GM10248 (cell line): ENCODE measurements at regions not wholly inside any gene's neighbourhood (a gene's known extent, or its start where the extent isn't known, plus 50 kb on each side); places are given as distances from the start of the nearest gene placed in this dataset.

Source experiments
- CTCF ChIA-PET: fragments of 300-600 bp; sonication (Branson Sonifier 250); formaldehyde crosslinking; extraction: SDS; loops from one replicate; lab custom pipeline; 2021; ENCODE audit warnings: antibody characterized with exemption; lab: Yijun Ruan, JAX
- POLR2A ChIA-PET: fragments of 350-650 bp; sonication (Branson Sonifier 250); formaldehyde crosslinking; extraction: SDS; loops from one replicate; lab custom pipeline; 2020; ENCODE audit warnings: antibody characterized with exemption; lab: Yijun Ruan, JAX
- DNase-seq: peaks from one replicate; pipeline ENCODE4 v3.0.0; 2012; ENCODE audit errors: extremely low spot score
- TF ChIP-seq, protein P1 (sequence below): IDR thresholded peaks from 2 replicates; pipeline ENCODE4 v1.5.1; 2012; ENCODE audit warnings: mild to moderate bottlenecking, low read depth; ENCODE audit errors: extremely low read depth, missing control alignments, control extremely low read depth

DNA sequence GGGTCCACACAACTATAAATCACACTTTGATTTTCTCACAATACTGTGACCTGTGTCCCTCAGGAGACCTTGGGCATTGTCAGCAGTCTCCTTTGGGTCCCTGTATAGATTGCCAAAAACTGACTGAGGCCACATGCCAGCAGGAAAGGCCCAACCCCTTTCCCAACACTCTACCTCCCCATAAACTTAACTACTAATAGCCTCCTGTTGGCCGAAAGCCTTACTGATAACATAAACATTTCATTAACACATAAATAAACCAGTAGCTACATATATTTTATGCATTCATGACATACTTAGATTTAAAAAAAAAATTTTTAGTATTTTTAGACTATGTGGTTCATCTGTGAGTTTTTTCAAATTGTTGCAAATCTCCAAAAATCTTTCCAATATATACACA is 153.5 kb downstream of the ARL4C start:
- no peak for DNase-seq
- TF ChIP-seq, protein P1, sequence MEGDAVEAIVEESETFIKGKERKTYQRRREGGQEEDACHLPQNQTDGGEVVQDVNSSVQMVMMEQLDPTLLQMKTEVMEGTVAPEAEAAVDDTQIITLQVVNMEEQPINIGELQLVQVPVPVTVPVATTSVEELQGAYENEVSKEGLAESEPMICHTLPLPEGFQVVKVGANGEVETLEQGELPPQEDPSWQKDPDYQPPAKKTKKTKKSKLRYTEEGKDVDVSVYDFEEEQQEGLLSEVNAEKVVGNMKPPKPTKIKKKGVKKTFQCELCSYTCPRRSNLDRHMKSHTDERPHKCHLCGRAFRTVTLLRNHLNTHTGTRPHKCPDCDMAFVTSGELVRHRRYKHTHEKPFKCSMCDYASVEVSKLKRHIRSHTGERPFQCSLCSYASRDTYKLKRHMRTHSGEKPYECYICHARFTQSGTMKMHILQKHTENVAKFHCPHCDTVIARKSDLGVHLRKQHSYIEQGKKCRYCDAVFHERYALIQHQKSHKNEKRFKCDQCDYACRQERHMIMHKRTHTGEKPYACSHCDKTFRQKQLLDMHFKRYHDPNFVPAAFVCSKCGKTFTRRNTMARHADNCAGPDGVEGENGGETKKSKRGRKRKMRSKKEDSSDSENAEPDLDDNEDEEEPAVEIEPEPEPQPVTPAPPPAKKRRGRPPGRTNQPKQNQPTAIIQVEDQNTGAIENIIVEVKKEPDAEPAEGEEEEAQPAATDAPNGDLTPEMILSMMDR, result no peak
- ChIA-PET CTCF (interaction anchor here (1.3 to 1.7 kb wide), 2 partner anchors 9 to 10 kb away, joined by 4 to 5 read pairs; no protein-coding TSS in a partner anchor), POLR2A (no interaction called here)

DNA sequence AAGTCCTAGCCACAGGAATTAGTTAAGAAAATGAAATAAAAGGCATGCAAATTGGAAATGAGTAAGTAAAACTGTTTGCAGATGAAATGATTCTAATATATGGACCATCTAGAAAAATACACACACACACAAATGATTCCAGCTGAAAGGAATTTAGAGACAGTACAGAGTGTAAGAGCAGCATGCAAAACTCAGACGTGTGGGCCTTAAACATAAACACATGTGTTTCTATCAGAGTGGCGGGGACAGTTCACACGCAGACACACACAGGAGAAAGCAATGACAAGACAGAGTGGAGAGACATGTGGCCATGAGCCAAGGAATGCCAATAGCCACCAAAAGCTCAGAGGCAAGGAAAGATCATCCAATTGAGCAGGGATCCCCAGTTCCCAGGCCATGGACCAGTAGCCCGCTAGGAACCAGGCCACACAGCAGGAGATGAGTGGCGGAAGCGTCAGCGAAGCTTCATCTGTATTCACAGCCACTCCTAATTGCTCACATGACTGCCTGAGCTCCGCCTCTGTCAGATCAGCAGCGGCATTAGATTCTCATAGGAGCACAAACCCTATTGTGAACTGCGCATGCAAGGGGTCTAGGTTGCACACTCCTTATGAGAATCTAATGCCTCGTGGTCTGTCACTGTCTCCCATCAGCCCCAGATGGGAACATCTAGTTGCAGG is 155.4 kb downstream of the ARL4C start:
- DNase-seq, result no peak
- POLR2A ChIA-PET, result no interaction called here
- CTCF ChIA-PET, result no interaction called here
- TF ChIP-seq, protein P1, result no peak

DNA sequence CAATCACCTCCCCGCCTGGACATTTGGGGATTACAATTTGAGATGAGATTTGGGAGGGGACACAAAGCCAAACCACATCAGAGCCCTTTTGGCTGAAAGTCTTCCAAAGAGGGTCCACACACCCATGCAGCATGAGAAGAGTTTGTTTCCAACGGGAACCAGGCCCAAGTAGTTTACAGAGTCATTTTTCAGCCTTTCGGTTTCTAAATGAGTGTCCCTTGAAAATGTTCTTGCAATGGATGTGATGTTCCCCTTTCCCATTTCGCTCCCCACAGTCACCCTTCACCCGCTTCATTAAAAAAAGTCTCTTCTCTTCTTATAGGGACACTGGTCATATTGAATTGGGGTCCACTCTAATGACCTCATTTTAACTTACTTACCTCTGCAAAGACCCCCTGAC is 157.4 kb downstream of the ARL4C start:
- POLR2A ChIA-PET, result no interaction called here
- DNase-seq, result no peak
- CTCF ChIA-PET, result no interaction called here
- TF ChIP-seq, protein P1, result no peak

DNA sequence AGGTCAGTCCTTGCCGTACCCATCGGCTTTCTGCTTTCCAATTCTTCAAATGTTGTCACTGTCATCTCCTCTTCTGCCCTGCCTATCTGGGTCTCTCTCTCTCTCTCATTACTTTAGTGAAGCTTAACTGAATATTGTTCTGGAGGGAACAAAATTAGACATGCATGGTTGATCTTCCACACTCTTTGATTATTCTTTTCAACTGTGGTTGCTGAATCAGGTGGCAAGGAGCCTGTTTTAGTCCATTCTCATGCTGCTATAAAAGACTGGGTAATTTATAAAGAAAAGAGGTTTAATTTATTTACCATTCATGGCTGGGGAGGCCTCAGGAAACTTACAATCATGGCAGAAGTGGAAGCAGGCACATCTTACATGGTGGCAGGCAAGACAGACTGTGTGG is 157.9 kb downstream of the ARL4C start:
- ChIA-PET POLR2A (no interaction called here), CTCF (no interaction called here)
- TF ChIP-seq, protein P1, result no peak
- no peak for DNase-seq

DNA sequence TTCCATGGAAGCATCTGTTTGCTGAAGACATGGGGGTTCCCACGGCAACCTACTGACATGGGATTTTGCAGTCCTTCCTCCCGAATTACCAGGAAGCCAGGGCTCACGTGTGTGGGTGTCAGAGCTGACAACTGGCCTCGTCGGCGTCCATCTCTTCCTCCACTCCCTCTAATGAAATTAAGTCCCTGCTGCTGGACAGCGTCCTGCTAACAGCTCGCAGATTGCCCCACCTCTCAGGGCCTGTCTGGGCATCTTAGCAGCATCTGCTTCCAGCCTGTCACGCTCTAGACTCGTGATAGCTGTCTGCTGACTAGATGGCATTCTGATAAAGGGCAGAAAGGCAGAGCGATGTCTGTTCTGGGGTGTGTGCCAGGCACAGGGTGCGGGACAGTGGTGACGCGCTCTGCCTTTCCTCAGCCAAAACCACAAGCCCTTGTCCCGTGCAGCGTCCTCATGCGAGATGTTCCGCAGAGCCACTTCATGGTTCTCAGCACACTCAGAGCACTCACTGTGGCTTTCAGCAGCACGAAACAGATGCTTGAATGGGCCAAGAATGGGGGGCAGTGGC is 161.1 kb downstream of the ARL4C start:
- DNase-seq, result no peak
- ChIA-PET CTCF (interaction anchor here (0.9 to 1.4 kb wide), 2 partner anchors 11 to 21 kb away, joined by 4 read pairs; no protein-coding TSS in a partner anchor), POLR2A (no interaction called here)
- TF ChIP-seq, protein P1, result no peak

DNA sequence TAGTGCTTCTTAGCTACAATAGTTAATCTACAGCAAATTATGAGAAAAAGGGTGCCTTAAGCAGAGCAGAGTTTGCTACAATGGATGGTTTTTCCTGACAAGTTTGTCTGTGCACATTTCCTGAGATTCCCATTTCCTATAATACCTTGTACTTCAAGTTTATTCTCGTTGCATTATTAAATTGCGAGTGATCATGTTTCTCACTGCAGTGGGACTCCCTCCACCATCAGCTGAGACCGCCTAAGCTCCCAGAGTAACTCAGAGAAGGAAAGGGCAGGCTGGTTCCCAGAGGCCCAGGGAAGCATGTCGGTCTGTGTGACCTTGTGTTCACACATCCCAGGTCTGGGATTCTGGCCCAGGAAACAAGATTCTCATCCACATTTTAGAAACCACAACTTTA is 162.1 kb downstream of the ARL4C start:
- no peak for DNase-seq
- ChIA-PET POLR2A (no interaction called here), CTCF (interaction anchor here (0.8 to 1.6 kb wide), 6 partner anchors 9 to 34 kb away, joined by 3 to 5 read pairs (median 4); no protein-coding TSS in a partner anchor)
- TF ChIP-seq, protein P1, result no peak
